Upper lobe of right lung (tissue), 1 donor: ENCODE measurements at regions not wholly inside any gene's neighbourhood (a gene's known extent, or its start where the extent isn't known, plus 50 kb on each side); places are given as distances from the start of the nearest gene placed in this dataset.

Experiments
- ATAC-seq: fragments of 200-7000 bp; cut with Tn5 transposase; one replicate; pipeline ENCODE4 v1.9.1; 2020; ENCODE audit warnings: mild to moderate bottlenecking, moderate library complexity
- DNase-seq: peaks from one replicate; pipeline ENCODE4 v3.0.0-alpha.2; 2020
- H3K27ac ChIP-seq: fragments of 200-600 bp; one replicate; pipeline ENCODE4 v1.8.0; 2022
- H3K27me3 ChIP-seq: fragments of 200-600 bp; one replicate; pipeline ENCODE4 v1.8.0; 2022; ENCODE audit warnings: mild to moderate bottlenecking
- H3K36me3 ChIP-seq: fragments of 200-600 bp; one replicate; pipeline ENCODE4 v1.8.0; 2022
- H3K4me1 ChIP-seq: fragments of 200-600 bp; one replicate; pipeline ENCODE4 v1.8.0; 2022
- H3K4me3 ChIP-seq: fragments of 200-600 bp; one replicate; pipeline ENCODE4 v1.8.0; 2022; ENCODE audit warnings: mild to moderate bottlenecking
- H3K9me3 ChIP-seq: fragments of 200-600 bp; one replicate; pipeline ENCODE4 v1.8.0; 2022
- CTCF ChIP-seq: fragments of 200-600 bp; IDR thresholded peaks from one replicate; pipeline ENCODE4 v1.8.0; 2022; ENCODE audit warnings: antibody characterized with exemption
- intact Hi-C: fragments of 100-400 bp; cut with DNase I; formaldehyde crosslinking; loops from one replicate; pipeline ENCODE4 v1.11.0; 2022
- donor health status: DM: no; HTN: yes; CAD: no; lungs with severe emphysema.

GRCh38 chr16:9033125-9033830, 58.2 kb upstream of the HAPSTR1 start:
- Histone ChIP-seq H3K9me3 (no peaks in the 10 kb centered on the region), H3K36me3 (no peaks in the 10 kb centered on the region), H3K27ac (no peak overlapping the region), H3K27me3 (no peaks in the 10 kb centered on the region), H3K4me1 (no peaks in the 10 kb centered on the region), H3K4me3 (no peak overlapping the region)
- intact Hi-C loops: no loop called here
- ATAC-seq (no peak), DNase-seq (no peak)
- peak; percentile 51 for TF ChIP-seq CTCF

- Histone ChIP-seq H3K27ac (no peak overlapping the region), H3K36me3 (no peaks in the 10 kb centered on the region), H3K4me3 (no peak overlapping the region), H3K27me3 (no peaks in the 10 kb centered on the region), H3K9me3 (no peaks in the 10 kb centered on the region), H3K4me1 (no peaks in the 10 kb centered on the region)
- intact Hi-C loops: no loop called here
- no peak for TF ChIP-seq CTCF
- no peak for DNase-seq
- ATAC-seq: no peak
Observed at GRCh38 chr16:9034056-9034455, 57.4 kb upstream of the HAPSTR1 start.

- Histone ChIP-seq H3K36me3 (no peaks in the 10 kb centered on the region), H3K27ac (no peak overlapping the region), H3K27me3 (no peaks in the 10 kb centered on the region), H3K4me1 (no peaks in the 10 kb centered on the region), H3K9me3 (no peaks in the 10 kb centered on the region), H3K4me3 (no peak overlapping the region)
- no peak for ATAC-seq
- intact Hi-C loops: no loop called here
- no peak for DNase-seq
- no peak for TF ChIP-seq CTCF
Observed at GRCh38 chr16:9035996-9036395, 55.4 kb upstream of the HAPSTR1 start.

GRCh38 chr16:9039210-9039609, 52.2 kb upstream of the HAPSTR1 start:
- H3K27ac ChIP-seq: no peak overlapping the region
- H3K36me3 ChIP-seq: no peaks in the 10 kb centered on the region
- H3K4me1 ChIP-seq: no peaks in the 10 kb centered on the region
- DNase-seq (no peak), ATAC-seq (no peak)
- no peaks in the 10 kb centered on the region for H3K9me3 ChIP-seq
- TF ChIP-seq CTCF: no peak
- intact Hi-C loops: no loop called here
- no peaks in the 10 kb centered on the region for H3K27me3 ChIP-seq
- no peak overlapping the region for H3K4me3 ChIP-seq

GRCh38 chr16:9040800-9041412, 50.5 kb upstream of the HAPSTR1 start:
- no peaks in the 10 kb centered on the region for H3K4me1 ChIP-seq
- ATAC-seq: no peak
- no peaks in the 10 kb centered on the region for H3K36me3 ChIP-seq
- no peak overlapping the region for H3K4me3 ChIP-seq
- intact Hi-C loops: no loop called here
- no peak for DNase-seq
- no peak for TF ChIP-seq CTCF
- no peak overlapping the region for H3K27ac ChIP-seq
- H3K9me3 ChIP-seq: no peaks in the 10 kb centered on the region
- no peaks in the 10 kb centered on the region for H3K27me3 ChIP-seq
